HG02642 (cell line): ENCODE measurements at regions not wholly inside any gene's neighbourhood (a gene's known extent, or its start where the extent isn't known, plus 50 kb on each side); places are given as distances from the start of the nearest gene placed in this dataset.

Experiments used
- ATAC-seq: cut with Tn5 transposase; IDR thresholded peaks from one replicate; pipeline ENCODE4 v1.9.1; 2021; ENCODE audit warnings: mild to moderate bottlenecking; ENCODE audit not compliant: unreplicated experiment, poor library complexity

- no peak for ATAC-seq
Observed at GRCh38 chr12:3973973-3974644, 100.9 kb upstream of the PARP11 start.

- ATAC-seq: no peak
Observed at GRCh38 chr12:3973269-3973884, 100.2 kb upstream of the PARP11 start.

- ATAC-seq: no peak
Observed at GRCh38 chr12:3972576-3972975, 99.4 kb upstream of the PARP11 start.

GRCh38 chr12:3968523-3968922 is 95.3 kb upstream of the PARP11 start:
- ATAC-seq: no peak

GRCh38 chr12:3967556-3968160 is 94.5 kb upstream of the PARP11 start:
- ATAC-seq: no peak

DNA sequence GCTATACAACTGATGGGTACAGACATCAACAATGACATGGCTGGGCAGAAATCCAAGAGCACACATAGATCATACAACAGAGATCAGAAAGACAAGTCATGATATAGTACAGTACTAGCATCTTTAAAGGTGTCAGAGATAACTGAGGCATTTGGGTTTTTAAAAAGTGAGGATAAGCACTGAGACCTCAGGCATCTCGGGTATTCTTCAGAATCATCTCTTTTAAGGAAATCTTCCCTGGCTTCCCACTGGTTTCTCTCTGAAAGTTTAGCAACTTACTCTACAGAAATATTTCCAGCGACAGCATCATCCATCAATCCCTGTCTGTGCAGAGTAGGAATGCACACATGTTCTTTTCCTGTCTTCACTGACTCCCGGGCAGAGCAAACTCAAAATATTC is 93.2 kb upstream of the PARP11 start:
- no peak for ATAC-seq

DNA sequence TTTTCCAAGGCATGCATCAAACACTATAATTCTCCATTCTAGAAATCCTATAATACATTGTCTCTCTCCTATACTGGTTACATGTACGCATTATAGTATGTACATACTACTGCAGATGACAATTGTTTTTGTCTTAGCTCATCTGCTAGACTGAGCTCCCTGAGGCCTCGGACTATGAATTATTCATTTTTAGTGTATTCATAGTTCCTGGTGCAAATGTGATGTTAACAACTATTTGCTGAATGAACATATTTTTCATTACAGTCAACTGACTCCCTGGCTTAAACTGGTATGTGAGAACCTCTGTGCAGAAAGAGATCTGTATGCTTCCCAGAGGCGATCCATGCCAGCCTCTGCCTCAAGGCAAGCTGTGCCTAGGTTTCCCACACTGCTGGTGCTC is 91.8 kb upstream of the PARP11 start:
- ATAC-seq: no peak

DNA sequence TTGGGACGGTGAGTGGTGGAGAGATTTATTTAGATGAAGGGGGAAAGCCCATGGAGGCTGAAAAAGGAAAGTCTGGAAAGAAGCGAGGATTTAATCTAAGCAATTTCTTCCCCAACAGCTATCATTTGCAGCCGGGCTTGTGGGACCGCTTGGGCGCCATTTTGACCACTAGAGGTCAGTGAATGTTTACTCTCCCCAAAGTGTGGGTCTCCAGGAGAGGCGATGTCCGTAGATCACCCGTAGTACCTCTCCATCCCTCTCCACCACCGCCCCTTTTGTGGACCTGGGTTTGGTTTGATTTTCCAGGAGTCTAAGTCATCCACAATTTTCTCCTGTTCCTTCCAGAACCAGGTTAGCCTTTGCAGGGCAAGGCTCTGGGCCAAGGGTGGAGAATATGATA is 91.2 kb upstream of the PARP11 start:
- ATAC-seq: no peak

DNA sequence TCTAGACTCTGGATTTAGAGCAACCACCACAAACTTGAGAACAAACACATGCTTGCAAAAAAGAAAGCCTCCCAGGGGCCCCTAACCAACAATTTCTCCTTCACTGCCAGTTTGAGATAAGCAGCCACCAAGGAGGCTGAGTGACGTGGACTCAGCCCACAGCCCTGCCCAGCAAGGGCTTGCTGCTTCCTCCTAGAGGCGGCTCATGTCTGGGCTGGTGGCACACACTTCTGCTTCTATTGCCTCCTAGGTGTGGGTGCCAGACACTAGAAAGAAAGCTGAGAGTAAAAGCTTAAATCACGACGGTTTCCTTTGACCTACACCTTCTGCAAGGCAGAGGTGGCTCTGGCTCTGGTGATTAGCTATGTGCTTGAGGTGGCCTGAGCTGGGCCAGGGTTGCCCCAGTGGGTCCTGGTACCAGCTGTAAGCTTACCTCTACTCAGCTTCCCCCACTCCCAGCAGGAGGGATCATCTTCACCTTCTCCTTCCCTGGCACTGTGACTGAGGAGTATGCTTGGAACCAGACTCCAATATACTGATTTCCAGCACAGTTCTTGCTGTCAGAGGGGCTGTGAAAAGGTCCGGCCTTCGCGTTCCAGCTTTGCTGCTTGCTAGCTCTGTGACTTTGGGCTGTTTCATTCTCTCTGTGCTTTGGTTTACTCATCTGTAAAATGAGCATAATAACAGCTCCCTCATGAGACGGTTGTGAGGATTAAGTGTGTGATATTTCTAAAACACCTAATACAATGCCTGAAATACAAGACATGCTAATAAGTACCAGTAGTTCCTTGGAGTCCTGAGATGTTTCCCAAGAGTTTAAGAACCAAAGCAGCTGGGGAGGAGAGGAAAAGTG is 89.7 kb upstream of the PARP11 start:
- ATAC-seq: no peak

- ATAC-seq: no peak
Observed at GRCh38 chr12:3961591-3961990, 88.4 kb upstream of the PARP11 start.

- no peak for ATAC-seq
Observed at GRCh38 chr12:3959799-3960560, 86.8 kb upstream of the PARP11 start.

DNA sequence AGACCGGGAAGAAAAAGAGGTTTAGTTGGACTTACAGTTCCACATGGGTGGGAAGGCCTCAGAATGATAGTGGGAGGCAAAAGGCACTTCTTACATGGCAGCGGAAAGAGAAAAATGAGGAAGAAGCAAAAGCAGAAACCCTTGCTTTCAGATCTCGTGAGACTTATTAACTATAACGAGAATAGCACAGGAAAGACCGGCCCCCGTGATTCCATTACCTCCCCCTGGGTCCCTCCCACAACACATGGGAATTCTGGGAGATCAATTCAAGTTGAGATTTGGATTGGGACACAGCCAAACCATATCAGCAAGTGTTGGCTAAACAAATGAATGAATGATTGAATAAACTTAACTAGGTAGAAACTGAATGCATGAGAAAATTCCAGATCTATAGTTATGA is 85.3 kb upstream of the PARP11 start:
- ATAC-seq: no peak

GRCh38 chr12:3951380-3952135 is 78.4 kb upstream of the PARP11 start:
- ATAC-seq: no peak

- no peak for ATAC-seq
Observed at GRCh38 chr12:3950714-3951320, 77.6 kb upstream of the PARP11 start.

- no peak for ATAC-seq
Observed at GRCh38 chr12:3947781-3948180, 74.6 kb upstream of the PARP11 start.

GRCh38 chr12:3945671-3946070 is 72.5 kb upstream of the PARP11 start:
- ATAC-seq: no peak

GRCh38 chr12:3944620-3945019 is 71.4 kb upstream of the PARP11 start:
- ATAC-seq: no peak

GRCh38 chr12:3938042-3938544 is 64.9 kb upstream of the PARP11 start:
- no peak for ATAC-seq

- no peak for ATAC-seq
Observed at GRCh38 chr12:3935078-3935477, 61.9 kb upstream of the PARP11 start.
